ENCODE measurements at regions not wholly inside any gene's neighbourhood (a gene's known extent, or its start where the extent isn't known, plus 50 kb on each side); places are given as distances from the start of the nearest gene placed in this dataset.

DNA sequence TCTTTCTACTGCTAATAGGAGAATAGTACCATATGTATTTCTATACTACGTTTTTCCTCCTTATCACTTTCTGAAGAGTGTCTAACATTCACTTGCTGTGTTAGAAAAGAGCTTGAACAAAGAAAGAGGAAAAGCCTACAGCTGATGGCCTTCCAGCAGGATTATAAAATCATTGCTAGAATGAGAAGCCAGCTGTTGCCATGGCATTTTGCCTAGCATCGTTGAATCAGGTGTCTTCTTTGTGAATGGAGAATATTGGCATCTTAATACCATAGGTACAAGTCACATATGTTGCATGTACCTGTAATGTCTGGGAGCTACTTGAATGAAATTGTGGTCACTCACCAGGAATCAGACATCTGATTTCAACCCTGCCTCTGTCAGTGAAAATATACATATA lies 1174.9 kb downstream of the PCDH17 start:
- no peak for TF ChIP-seq POLR2A (IDR thresholded peaks at IDR 0.05)
- TF ChIP-seq, protein P1, sequence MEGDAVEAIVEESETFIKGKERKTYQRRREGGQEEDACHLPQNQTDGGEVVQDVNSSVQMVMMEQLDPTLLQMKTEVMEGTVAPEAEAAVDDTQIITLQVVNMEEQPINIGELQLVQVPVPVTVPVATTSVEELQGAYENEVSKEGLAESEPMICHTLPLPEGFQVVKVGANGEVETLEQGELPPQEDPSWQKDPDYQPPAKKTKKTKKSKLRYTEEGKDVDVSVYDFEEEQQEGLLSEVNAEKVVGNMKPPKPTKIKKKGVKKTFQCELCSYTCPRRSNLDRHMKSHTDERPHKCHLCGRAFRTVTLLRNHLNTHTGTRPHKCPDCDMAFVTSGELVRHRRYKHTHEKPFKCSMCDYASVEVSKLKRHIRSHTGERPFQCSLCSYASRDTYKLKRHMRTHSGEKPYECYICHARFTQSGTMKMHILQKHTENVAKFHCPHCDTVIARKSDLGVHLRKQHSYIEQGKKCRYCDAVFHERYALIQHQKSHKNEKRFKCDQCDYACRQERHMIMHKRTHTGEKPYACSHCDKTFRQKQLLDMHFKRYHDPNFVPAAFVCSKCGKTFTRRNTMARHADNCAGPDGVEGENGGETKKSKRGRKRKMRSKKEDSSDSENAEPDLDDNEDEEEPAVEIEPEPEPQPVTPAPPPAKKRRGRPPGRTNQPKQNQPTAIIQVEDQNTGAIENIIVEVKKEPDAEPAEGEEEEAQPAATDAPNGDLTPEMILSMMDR (IDR thresholded peaks at IDR 0.05) = no peak

Measured in prostate gland (tissue), 2 donors.